Kidney (tissue), 13 donors: ENCODE measurements at regions not wholly inside any gene's neighbourhood (a gene's known extent, or its start where the extent isn't known, plus 50 kb on each side); places are given as distances from the start of the nearest gene placed in this dataset.

Experiments used
- DNase-seq, 5 donors: peaks; one replicate each; pipeline ENCODE4 v3.0.0-alpha.2; 2013 to 2020
- FAIRE-seq: peaks from 2 replicates; lab custom pipeline; 2012; peaks lifted over from hg19 to GRCh38; lab: Jason Lieb, UNC
- H3K27ac ChIP-seq, 2 donors: one replicate each; pipeline ENCODE4 v1.7.0; 2013; ENCODE audit warnings: low read depth in 2 of 2, low read length in 2 of 2, inconsistent platforms in 1 of 2
- H3K27me3 ChIP-seq: one replicate; pipeline ENCODE4 v1.7.1; 2013; ENCODE audit warnings: low read length, inconsistent platforms; ENCODE audit not compliant: control insufficient read depth, insufficient read depth
- H3K36me3 ChIP-seq, 3 donors: one replicate each; pipeline versions ENCODE4 v1.7.0 to v1.7.1; 2013; ENCODE audit warnings: low read length in 3 of 3, control low read depth in 1 of 3, inconsistent platforms in 1 of 3; ENCODE audit not compliant: insufficient read depth in 3 of 3, control insufficient read depth in 2 of 3
- H3K4me1 ChIP-seq, 3 donors: one replicate each; pipeline versions ENCODE4 v1.7.0 to v1.7.1; 2013; ENCODE audit warnings: low read length in 3 of 3, inconsistent platforms in 1 of 3, low read depth in 1 of 3; ENCODE audit not compliant: control insufficient read depth in 2 of 3, insufficient read depth in 2 of 3
- H3K4me3 ChIP-seq, 3 donors: one replicate each; pipeline versions ENCODE4 v1.7.0 to v1.8.1; 2013; ENCODE audit warnings: low read length in 3 of 3, control low read depth in 1 of 3, inconsistent platforms in 1 of 3
- H3K9ac ChIP-seq, 3 donors: one replicate each; pipeline versions ENCODE4 v1.7.0 to v1.7.1; 2013; ENCODE audit warnings: low read length in 3 of 3, control low read depth in 1 of 3, inconsistent platforms in 1 of 3
- H3K9me3 ChIP-seq, 3 donors: one replicate each; pipeline versions ENCODE4 v1.7.0 to v1.7.1; 2013; ENCODE audit warnings: low read length in 3 of 3, control low read depth in 1 of 3, inconsistent platforms in 1 of 3; ENCODE audit not compliant: control insufficient read depth in 2 of 3, insufficient read depth in 1 of 3
- CTCF ChIP-seq: IDR thresholded peaks from 3 replicates; pipeline ENCODE4 v1.5.1; 2012; ENCODE audit warnings: mild to moderate bottlenecking, moderate library complexity, borderline replicate concordance; ENCODE audit not compliant: insufficient read depth; ENCODE audit errors: extremely low read depth
- intact Hi-C: fragments of 100-400 bp; cut with DNase I; formaldehyde crosslinking; loops from one replicate; pipeline ENCODE4 v1.11.1; 2022
- donor health status: control.
- donor health status: control.
- donor health status: control.
- donor health status: control.
- donor health status: control.
- donor health status: DM: yes; HTN: yes; CAD: no.
- donor health status: Normal renal cell carcinoma (clear cell type).

GRCh38 chr12:116339062-116339461, 61.6 kb upstream of the MED13L start:
- no peak overlapping the region for H3K27ac ChIP-seq
- no peaks in the 10 kb centered on the region for H3K27me3 ChIP-seq
- intact Hi-C loops = no loop called here
- H3K9ac ChIP-seq = no peak overlapping the region
- H3K4me3 ChIP-seq = no peak overlapping the region
- H3K36me3 ChIP-seq = no peaks in the 10 kb centered on the region
- H3K4me1 ChIP-seq = no peaks in the 10 kb centered on the region
- TF ChIP-seq CTCF = no peak
- FAIRE-seq = no peak
- H3K9me3 ChIP-seq = peaks cover 0 to 5% (median 0%) of the 10 kb centered on the region in 3 donors
- no peak for DNase-seq

- FAIRE-seq = no peak
- TF ChIP-seq CTCF = no peak
These were observed 62.4 kb upstream of the MED13L start for GRCh38 chr12:116339800-116340371.

GRCh38 chr12:116343331-116343884, 65.9 kb upstream of the MED13L start:
- TF ChIP-seq CTCF = no peak
- Histone ChIP-seq H3K9me3 (peaks cover 0 to 5% (median 0%) of the 10 kb centered on the region in 3 donors), H3K27ac (no peak overlapping the region), H3K9ac (no peak overlapping the region), H3K36me3 (no peaks in the 10 kb centered on the region), H3K4me3 (no peak overlapping the region), H3K27me3 (no peaks in the 10 kb centered on the region), H3K4me1 (no peaks in the 10 kb centered on the region)
- no peak for FAIRE-seq
- DNase-seq = no peak
- intact Hi-C loops = no loop called here

More at GRCh38 chr12:116339800-116340371, 62.4 kb upstream of the MED13L start:
- Histone ChIP-seq H3K4me3 (no peak overlapping the region), H3K27ac (no peak overlapping the region), H3K9me3 (peaks cover 0 to 5% (median 0%) of the 10 kb centered on the region in 3 donors), H3K9ac (no peak overlapping the region), H3K27me3 (no peaks in the 10 kb centered on the region), H3K4me1 (no peaks in the 10 kb centered on the region), H3K36me3 (no peaks in the 10 kb centered on the region)
- DNase-seq = no peak
- intact Hi-C loops = no loop called here
